GM23338 (cell line): ENCODE measurements at regions not wholly inside any gene's neighbourhood (a gene's known extent, or its start where the extent isn't known, plus 50 kb on each side); places are given as distances from the start of the nearest gene placed in this dataset.

ENCODE experiments used
- ATAC-seq: fragments of 200-7000 bp; cut with Tn5 transposase; 3 replicates; pipeline ENCODE4 v1.9.1; 2020
- DNase-seq: peaks from one replicate; pipeline ENCODE4 v3.0.0-alpha.2; 2015; ENCODE audit warnings: low spot score
- H2AFZ ChIP-seq: fragments of 200-600 bp; sonication (generic); 2 replicates; pipeline ENCODE4 v1.8.0; 2016; ENCODE audit warnings: antibody characterized with exemption, mild to moderate bottlenecking, moderate library complexity
- H3F3A ChIP-seq: fragments of 200-600 bp; sonication (generic); replicated peaks from 2 replicates; pipeline ENCODE4 v1.8.0; 2017; ENCODE audit warnings: antibody characterized with exemption, mixed run types, low read depth
- H3K27ac ChIP-seq: fragments of 200-600 bp; sonication (generic); 2 replicates; pipeline ENCODE4 v1.6.1; 2016; ENCODE audit warnings: low read depth
- H3K27me3 ChIP-seq: fragments of 200-600 bp; sonication (generic); 2 replicates; pipeline ENCODE4 v1.8.0; 2016; ENCODE audit warnings: mild to moderate bottlenecking, mixed run types, moderate library complexity; ENCODE audit not compliant: insufficient read depth
- H3K36me3 ChIP-seq: fragments of 200-600 bp; sonication (generic); 2 replicates; pipeline ENCODE4 v1.8.0; 2016; ENCODE audit warnings: mild to moderate bottlenecking; ENCODE audit not compliant: insufficient read depth
- H3K4me1 ChIP-seq: fragments of 200-600 bp; sonication (generic); 2 replicates; pipeline ENCODE4 v1.8.0; 2016; ENCODE audit warnings: mild to moderate bottlenecking, moderate library complexity; ENCODE audit not compliant: insufficient read depth
- H3K4me2 ChIP-seq: fragments of 200-600 bp; sonication (generic); 2 replicates; pipeline ENCODE4 v1.7.1; 2017; ENCODE audit warnings: mixed run types
- H3K4me3 ChIP-seq: fragments of 200-600 bp; sonication (generic); 2 replicates; pipeline ENCODE4 v1.6.1; 2016; ENCODE audit warnings: mixed run types
- H3K79me2 ChIP-seq: fragments of 200-600 bp; sonication (generic); replicated peaks from 2 replicates; pipeline ENCODE4 v1.8.0; 2017; ENCODE audit warnings: mild to moderate bottlenecking; ENCODE audit not compliant: insufficient read depth
- H3K9me2 ChIP-seq: fragments of 200-600 bp; sonication (generic); 2 replicates; pipeline ENCODE4 v1.8.0; 2017; ENCODE audit not compliant: insufficient read depth
- H4K20me1 ChIP-seq: fragments of 200-600 bp; sonication (generic); replicated peaks from 2 replicates; pipeline ENCODE4 v1.8.0; 2017; ENCODE audit warnings: mild to moderate bottlenecking; ENCODE audit not compliant: insufficient read depth
- H3K27ac Mint-ChIP-seq: 2 replicates; pipeline ENCODE4 v1.8.0; 2020; ENCODE audit warnings: inconsistent platforms, mild to moderate bottlenecking, moderate library complexity, mixed read lengths
- H3K27me3 Mint-ChIP-seq: 3 replicates; pipeline ENCODE4 v1.8.0; 2022; ENCODE audit warnings: low read depth, mild to moderate bottlenecking, moderate library complexity, mixed read lengths, inconsistent platforms; ENCODE audit not compliant: insufficient read depth, poor library complexity
- H3K36me3 Mint-ChIP-seq: 3 replicates; pipeline ENCODE4 v1.8.0; 2021; ENCODE audit warnings: low read depth, mild to moderate bottlenecking, inconsistent platforms, moderate library complexity, mixed read lengths
- H3K4me1 Mint-ChIP-seq: 3 replicates; pipeline ENCODE4 v1.8.0; 2020; ENCODE audit warnings: mild to moderate bottlenecking, inconsistent platforms, mixed read lengths
- H3K4me3 Mint-ChIP-seq: 3 replicates; pipeline ENCODE4 v1.8.0; 2021; ENCODE audit warnings: moderate library complexity, mild to moderate bottlenecking, inconsistent platforms, mixed read lengths
- H3K9me3 Mint-ChIP-seq: 3 replicates; pipeline ENCODE4 v1.8.0; 2020; ENCODE audit warnings: moderate library complexity, mild to moderate bottlenecking, inconsistent platforms, mixed read lengths
- CTCF ChIP-seq, 2 experiments: fragments of 200-600 bp in 1 of 2; sonication (generic) in 1 of 2; conservative IDR thresholded peaks; 2 replicates each; pipeline versions ENCODE4 v1.5.1 to v1.6.1; 2016 to 2017; ENCODE audit warnings: antibody characterized with exemption in 2 of 2, low read depth in 2 of 2, mild to moderate bottlenecking in 2 of 2, moderate library complexity in 1 of 2
- ETS1 ChIP-seq: IDR thresholded peaks from 2 replicates; pipeline ENCODE4 v1.6.1; 2016; ENCODE audit warnings: antibody characterized with exemption
- EZH2 ChIP-seq: fragments of 200-600 bp; sonication (generic); IDR thresholded peaks from one replicate; pipeline ENCODE4 v1.8.0; 2017; ENCODE audit warnings: antibody characterized with exemption, mild to moderate bottlenecking, low read depth; ENCODE audit not compliant: unreplicated experiment
- EZH2phosphoT487 ChIP-seq: fragments of 200-600 bp; sonication (generic); IDR thresholded peaks from one replicate; pipeline ENCODE4 v1.8.1; 2018; ENCODE audit warnings: antibody characterized with exemption; ENCODE audit not compliant: unreplicated experiment
- JUNB ChIP-seq: IDR thresholded peaks from one replicate; pipeline ENCODE4 v1.6.1; 2016; ENCODE audit warnings: antibody characterized with exemption; ENCODE audit not compliant: unreplicated experiment
- POLR2AphosphoS5 ChIP-seq: IDR thresholded peaks from 2 replicates; pipeline ENCODE4 v1.6.1; 2016; ENCODE audit warnings: antibody characterized with exemption, low read depth
- REST ChIP-seq: IDR thresholded peaks from one replicate; pipeline ENCODE4 v1.6.1; 2018; ENCODE audit warnings: antibody characterized with exemption; ENCODE audit not compliant: unreplicated experiment
- STAT1 ChIP-seq: IDR thresholded peaks from one replicate; pipeline ENCODE4 v1.6.1; 2016; ENCODE audit warnings: antibody characterized with exemption; ENCODE audit not compliant: unreplicated experiment
- ZNF331 ChIP-seq: fragments of 250-450 bp; sonication (Bioruptor Pico); IDR thresholded peaks from 2 replicates; pipeline ENCODE4 v1.5.0; 2020; ENCODE audit warnings: low read depth, mild to moderate bottlenecking, moderate library complexity

GRCh38 chr2:39525636-39526412 is 88.7 kb upstream of the MAP4K3 start:
- peaks cover 4% of the 10 kb centered on the region for H3K27me3 Mint-ChIP-seq
- no peaks in the 10 kb centered on the region for H4K20me1 ChIP-seq
- H3K27me3 ChIP-seq = no peaks in the 10 kb centered on the region
- H3K9me3 Mint-ChIP-seq = peaks cover 19% of the 10 kb centered on the region
- H3K4me1 Mint-ChIP-seq = peaks cover 7% of the 10 kb centered on the region
- H3K36me3 Mint-ChIP-seq = peaks cover 28% of the 10 kb centered on the region
- no peak overlapping the region for H2AFZ ChIP-seq
- peaks cover 4% of the 10 kb centered on the region; the same call in 1 of the 2 replicates for H3K9me2 ChIP-seq
- peaks cover 13% of the 10 kb centered on the region; the same call in 1 of the 2 replicates for H3K36me3 ChIP-seq
- DNase-seq (no peak), ATAC-seq (no peak)
- no peak overlapping the region for H3K4me3 ChIP-seq
- 0 out of 2 replicates have a peak, but pooled peaks cover 11% of the 10 kb centered on the region for H3K4me1 ChIP-seq
- H3K79me2 ChIP-seq = no peaks in the 10 kb centered on the region
- TF ChIP-seq EZH2phosphoT487 (no peak), EZH2 (no peak), STAT1 (no peak), ZNF331 (CRISPR knock-in tag) (no peak), ETS1 (no peak)
- H3K4me3 Mint-ChIP-seq = no peak overlapping the region
- no peak overlapping the region for H3K27ac ChIP-seq
- H3F3A ChIP-seq = no peaks in the 10 kb centered on the region
- H3K27ac Mint-ChIP-seq = no peak overlapping the region
- H3K4me2 ChIP-seq = no peak overlapping the region

- Mint-ChIP-seq H3K4me1 (peaks cover 5% of the 10 kb centered on the region), H3K27me3 (peaks cover 2% of the 10 kb centered on the region), H3K4me3 (no peak overlapping the region), H3K36me3 (peaks cover 3% of the 10 kb centered on the region; the same call in 2 of the 3 replicates), H3K9me3 (peaks cover 7% of the 10 kb centered on the region; the same call in 2 of the 3 replicates), H3K27ac (no peak overlapping the region)
- DNase-seq = no peak
- ATAC-seq = no peak
- no peaks in the 10 kb centered on the region for H3F3A ChIP-seq
- no peak overlapping the region for H3K4me3 ChIP-seq
- no peak overlapping the region for H3K4me2 ChIP-seq
- H3K27ac ChIP-seq = no peak overlapping the region
- H2AFZ ChIP-seq = no peak overlapping the region
- H3K4me1 ChIP-seq = peaks cover 14% of the 10 kb centered on the region
- H3K27me3 ChIP-seq = no peaks in the 10 kb centered on the region
- no peaks in the 10 kb centered on the region for H3K79me2 ChIP-seq
- H4K20me1 ChIP-seq = no peaks in the 10 kb centered on the region
- no peaks in the 10 kb centered on the region for H3K36me3 ChIP-seq
- peaks cover 4% of the 10 kb centered on the region; the same call in 1 of the 2 replicates for H3K9me2 ChIP-seq
- no peak for TF ChIP-seq CTCF (conservative IDR thresholded peaks at IDR 0.05; ENCODE audit: low read depth in 2 of 2)
- TF ChIP-seq ZNF331 (CRISPR knock-in tag) = no peak
- no peak for TF ChIP-seq EZH2
- no peak for TF ChIP-seq JUNB
- TF ChIP-seq ETS1 = no peak
- no peak for TF ChIP-seq REST
- TF ChIP-seq POLR2AphosphoS5 = no peak
Measured at GRCh38 chr2:39528701-39529100, 91.6 kb upstream of the MAP4K3 start.
